NCI-H460 (cell line): ENCODE measurements at regions not wholly inside any gene's neighbourhood (a gene's known extent, or its start where the extent isn't known, plus 50 kb on each side); places are given as distances from the start of the nearest gene placed in this dataset.
"Not testable (repeated sequence)": the region's sequence is repeated elsewhere in the genome, so short reads cannot be mapped to it uniquely, and the experiment has no call there.

Experiments used
- DNase-seq: peaks from one replicate; pipeline ENCODE4 v3.0.0-alpha.2; 2016; ENCODE audit warnings: low read depth; ENCODE audit errors: extremely low read depth

DNA sequence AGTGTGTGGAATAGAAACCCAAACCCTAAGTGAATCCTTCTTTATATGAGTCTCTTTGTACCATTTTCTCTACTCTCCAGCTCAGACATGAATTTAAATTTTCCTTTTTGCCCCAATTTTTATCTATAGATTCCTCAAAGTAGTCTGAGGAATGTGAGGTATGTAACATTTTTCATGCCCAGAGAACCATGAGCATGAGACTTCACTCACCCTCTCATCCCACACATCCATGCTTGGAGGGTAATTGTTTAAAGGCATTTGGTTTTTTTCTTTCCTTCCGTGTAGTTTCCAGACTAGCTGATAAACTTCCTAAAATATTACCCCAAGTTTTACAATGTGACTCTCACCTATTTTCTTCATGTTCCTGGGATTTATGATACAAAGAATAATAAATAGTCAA lies 2056.8 kb upstream of the CELF4 start:
- DNase-seq: no peak

DNA sequence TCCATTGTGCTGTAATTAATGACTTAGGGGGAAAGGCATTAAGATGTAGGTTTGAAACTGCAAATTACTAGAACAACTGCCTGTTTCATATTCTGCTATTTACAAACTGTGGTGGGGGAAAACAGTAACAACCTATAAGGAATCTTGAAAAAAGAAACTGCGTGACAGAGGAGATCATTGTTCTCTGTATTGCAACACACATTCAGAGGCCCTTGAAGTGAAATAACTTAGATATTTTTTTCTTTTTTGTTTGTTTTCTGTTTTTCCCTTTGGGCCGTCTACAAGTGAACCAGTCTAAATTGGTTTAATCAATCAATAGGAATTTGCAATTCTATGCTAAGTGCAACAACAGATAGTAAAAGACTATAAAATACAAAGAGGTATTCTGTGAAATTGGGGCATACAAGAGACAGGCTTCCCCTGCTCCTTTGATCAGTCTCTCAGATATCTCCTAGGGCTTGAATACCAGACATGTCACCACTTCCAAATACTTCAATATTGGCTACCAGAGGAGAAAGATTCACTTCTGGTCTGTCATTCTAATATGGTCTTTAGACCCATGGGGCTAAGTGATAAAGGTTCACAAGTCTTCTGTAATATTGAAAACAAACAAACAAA lies 2055.1 kb upstream of the CELF4 start:
- DNase-seq: no peak

GRCh38 chr18:39618265-39619003 lies 2052.8 kb upstream of the CELF4 start:
- DNase-seq: no peak

DNA sequence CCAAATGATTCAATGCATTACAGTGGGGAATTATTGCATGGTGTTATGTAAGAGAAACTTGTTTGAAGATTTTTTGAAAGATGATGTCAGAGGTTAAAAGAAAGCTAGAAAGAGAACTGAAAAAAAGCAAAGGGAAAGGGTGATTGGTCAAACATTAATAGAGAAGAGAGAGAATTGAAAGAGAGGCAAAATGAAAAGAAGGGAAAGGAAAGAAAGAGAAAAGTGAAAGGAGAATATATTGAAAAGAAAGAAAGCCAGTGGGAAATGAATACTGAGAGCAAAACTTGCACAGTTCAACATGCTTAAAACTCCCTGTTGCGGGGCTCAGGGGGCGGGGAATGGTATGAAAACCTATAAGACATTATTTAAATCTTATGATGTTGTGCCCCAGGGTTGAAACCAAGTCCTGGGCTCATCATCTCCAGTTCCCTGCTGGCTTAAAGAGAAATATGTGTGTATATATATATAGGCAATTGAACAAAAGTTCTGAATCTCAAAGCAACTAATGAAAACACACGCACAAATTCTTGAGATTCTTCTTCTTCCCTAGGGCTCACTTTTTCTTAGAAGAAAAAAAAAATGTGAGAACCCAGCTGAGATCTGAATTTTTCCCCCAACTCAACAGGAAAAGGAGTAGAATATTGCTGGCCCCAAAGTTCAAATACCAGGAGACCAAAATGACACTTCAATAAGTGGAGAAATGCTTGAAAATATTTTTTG lies 2045.9 kb upstream of the CELF4 start:
- no peak for DNase-seq

DNA sequence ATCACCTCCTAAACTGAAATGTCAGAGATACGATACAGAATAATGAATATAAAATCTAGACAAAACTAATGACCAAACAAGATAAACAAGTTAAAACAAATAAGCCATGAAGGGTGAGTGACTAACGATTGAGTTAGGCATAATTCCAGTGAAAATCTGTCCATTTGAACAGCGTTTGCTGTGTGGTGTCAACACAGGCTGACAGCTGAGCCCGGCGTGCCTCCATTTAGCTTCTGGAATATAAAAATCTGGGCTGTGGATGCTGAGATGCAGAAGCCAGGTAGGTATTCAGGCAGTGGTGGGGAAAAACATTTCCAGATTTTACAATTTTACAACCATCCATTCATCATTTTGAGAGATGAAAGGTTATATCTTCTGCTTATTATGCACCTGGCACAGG lies 2041.4 kb upstream of the CELF4 start:
- no peak for DNase-seq

- no peak for DNase-seq
These were observed 2039.2 kb upstream of the CELF4 start for GRCh38 chr18:39604836-39605235.

GRCh38 chr18:39602131-39602530 lies 2036.5 kb upstream of the CELF4 start:
- DNase-seq: no peak

DNA sequence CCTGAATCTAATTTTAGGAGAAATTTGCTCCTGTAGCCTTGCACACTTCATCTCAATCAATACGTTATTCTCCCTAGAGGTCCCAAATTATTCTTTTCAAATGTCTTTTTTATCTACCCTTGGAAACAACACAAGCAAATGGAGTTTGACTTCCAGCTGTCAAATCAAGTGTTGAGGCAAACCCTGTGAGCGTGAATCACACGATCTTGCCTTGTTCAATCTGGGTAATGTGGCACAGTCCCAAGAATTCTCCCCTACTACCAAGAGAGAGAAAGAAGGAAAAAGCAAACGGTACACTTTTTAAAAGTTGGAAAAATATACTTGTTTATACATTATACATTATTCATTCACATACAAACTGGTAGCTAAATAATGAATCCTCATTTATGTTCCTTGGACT lies 2035.3 kb upstream of the CELF4 start:
- no peak for DNase-seq

DNA sequence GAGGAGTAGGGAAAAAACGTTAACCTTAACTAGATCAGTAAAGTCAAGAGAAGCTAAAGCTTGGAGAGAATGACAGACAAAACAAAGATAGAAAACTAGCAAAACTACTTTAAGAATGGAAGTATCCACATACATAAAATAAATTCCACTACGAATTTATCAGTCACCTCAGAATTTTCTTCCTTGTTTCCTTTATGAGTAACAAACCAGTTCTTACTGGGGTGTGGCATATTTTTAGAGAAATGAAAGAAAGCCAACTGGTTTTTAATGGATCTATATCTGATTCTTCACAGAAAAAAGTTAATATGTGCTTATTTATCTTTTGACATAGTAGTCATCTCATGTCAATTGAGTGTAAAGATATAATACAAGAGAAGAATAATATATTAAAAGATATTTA lies 2033.7 kb upstream of the CELF4 start:
- DNase-seq: no peak

DNA sequence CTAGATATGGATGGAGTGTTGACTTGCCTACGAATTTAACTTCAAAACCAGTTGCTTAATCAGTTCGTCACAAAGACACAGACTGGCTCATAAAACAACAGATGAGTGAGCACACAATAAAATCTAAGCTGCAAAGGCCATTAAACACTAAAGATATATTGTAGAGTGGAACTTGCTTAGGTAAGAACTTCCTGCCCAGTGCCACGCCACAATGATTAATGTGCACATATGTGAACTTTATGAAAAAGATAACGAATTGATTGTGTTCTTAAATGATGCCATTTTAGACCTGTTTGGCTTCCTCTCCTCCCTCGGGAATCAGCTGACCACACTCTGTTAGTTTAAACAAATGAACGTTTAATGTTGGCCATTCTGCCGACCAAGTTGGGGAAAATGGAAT lies 2031.3 kb upstream of the CELF4 start:
- no peak for DNase-seq

- DNase-seq: no peak
These were observed 2030.6 kb upstream of the CELF4 start for GRCh38 chr18:39596221-39596620.

DNA sequence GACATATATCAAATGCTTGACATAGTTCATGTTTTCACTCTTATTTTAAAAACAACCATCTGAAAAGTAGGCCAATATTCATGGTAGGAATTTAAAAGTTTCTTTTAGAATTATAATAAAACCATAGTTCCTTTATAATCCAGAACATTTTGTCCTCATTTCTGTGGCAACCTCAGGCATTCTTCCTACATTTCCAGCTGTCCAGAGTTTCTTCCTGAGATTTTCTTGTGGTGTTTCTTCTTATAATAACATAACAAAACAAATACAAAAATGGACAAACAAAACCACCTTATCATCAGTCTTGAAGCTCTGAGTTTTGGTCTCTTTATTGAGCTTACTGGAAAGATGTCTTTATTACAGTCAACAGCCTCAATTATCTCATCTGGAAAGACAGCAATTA lies 2028.6 kb upstream of the CELF4 start:
- no peak for DNase-seq

- DNase-seq: no peak
These were observed 2026.1 kb upstream of the CELF4 start for GRCh38 chr18:39591649-39592048.

DNA sequence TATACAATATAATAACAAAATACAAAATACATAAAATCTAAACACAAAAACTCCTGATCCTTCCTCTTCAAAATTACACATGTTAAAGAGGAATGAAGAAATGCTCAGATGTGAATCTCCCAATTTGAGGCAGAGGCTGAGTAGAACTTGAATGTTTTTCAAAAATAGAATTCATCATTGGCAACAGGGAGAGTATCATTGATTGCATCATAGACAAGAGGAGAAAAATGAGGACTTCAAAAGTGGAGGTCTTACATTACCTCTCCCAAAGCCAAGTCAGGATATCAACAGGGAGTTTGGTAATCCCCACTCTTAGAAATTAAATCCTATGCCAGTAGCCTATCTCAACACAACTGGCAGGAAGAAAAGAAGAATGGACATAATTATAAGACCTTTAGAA lies 2023.9 kb upstream of the CELF4 start:
- DNase-seq: no peak

- DNase-seq: no peak
These were observed 2022.0 kb upstream of the CELF4 start for GRCh38 chr18:39587586-39587985.

DNA sequence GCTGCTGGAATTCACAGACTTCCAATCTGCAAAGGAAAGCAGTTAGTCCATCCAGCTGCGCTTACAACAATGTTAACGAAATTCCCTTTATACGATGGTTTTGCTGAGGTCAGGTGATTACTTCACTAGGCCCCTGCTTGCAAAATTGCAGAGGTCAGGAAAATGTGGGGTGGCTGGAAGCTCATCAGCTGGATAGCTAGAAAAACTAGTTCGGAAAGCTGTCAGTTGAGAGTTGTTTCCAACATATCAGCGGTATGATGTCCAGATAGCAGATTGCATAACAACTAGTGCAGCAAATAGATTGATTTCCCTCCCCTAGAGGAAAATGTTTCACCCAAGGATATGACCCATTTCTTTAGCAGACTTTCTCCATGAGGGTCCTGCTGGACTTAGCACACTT lies 2021.1 kb upstream of the CELF4 start:
- no peak for DNase-seq

- no peak for DNase-seq
These were observed 2009.3 kb upstream of the CELF4 start for GRCh38 chr18:39574897-39575296.

- DNase-seq: peak; percentile 5
These were observed 2005.9 kb upstream of the CELF4 start for GRCh38 chr18:39571511-39571910.

DNA sequence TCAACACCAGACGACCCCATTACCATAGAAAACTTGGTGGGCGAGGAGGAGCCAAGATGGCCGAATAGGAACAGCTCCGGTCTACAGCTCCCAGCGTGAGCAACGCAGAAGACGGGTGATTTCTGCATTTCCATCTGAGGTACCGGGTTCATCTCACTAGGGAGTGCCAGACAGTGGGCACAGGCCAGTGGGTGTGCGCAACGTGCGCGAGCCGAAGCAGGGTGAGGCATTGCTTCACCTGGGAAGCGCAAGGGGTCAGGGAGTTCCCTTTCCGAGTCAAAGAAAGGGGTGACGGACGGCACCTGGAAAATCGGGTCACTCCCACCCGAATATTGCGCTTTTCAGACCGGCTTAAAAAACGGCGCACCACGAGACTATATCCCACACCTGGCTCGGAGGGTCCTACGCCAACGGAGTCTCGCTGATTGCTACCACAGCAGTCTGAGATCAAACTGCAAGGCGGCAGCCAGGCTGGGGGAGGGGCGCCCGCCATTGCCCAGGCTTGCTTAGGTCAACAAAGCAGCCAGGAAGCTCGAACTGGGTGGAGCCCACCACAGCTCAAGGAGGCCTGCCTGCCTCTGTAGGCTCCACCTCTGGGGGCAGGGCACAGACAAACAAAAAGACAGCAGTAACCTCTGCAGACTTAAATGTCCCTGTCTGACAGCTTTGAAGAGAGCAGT lies 2000.1 kb upstream of the CELF4 start:
- DNase-seq: not testable (repeated sequence)

DNA sequence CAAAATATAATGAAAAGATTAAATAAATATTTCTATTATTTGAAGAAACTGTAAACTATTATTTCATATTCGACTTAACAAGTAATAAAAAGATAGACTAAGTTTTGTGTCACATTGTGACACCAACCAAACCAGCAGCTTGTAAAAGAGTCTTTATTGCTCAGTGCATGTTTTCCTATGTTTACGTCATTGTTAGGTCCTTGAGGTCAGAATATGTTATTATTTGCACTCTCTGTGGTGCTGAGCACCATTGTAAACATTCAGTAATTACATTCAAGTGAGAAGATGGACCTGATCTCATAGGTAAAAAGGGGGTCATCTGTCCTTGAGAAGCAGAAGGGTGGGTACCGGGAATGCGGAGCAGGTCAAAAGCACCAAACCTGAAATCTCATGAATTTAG lies 1999.1 kb upstream of the CELF4 start:
- DNase-seq: no peak

DNA sequence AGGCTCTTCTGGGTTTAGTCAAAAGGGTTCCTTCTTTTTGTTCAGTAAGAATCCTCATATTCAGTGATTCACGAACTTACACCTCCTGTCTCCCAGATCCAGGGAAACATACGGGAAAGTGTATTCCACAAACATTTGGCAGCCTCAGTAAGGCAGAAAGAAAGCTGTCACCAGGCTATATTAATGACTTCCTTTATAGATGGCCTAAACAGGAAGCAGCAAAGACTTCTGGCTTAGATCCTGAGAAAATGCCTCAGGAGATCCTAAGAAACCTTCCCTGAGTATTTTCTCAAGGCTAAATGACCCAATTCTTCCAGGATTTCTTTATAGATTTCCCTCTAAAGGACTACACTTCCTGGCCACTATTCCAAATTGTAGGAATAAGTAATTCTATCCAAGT lies 1995.5 kb upstream of the CELF4 start:
- no peak for DNase-seq

DNA sequence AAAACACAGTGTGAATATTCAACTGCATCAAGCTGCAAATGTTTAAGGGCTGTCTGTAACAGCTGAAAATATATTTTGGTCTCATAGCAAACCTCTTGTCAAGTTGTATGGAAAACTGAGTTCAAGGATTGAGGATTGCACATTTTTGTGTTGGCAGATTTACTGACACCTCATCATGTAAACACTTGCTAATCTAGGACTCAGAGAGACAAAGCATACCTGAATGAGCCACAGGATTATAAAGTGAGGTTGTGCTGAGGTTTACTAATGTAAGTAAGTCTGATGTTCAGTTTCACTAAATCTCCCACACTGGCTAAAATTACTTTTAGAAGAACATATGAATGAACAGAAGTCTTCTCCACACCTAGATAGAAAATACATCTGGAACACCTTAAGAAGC lies 1993.1 kb upstream of the CELF4 start:
- no peak for DNase-seq
